Activated naive CD8-positive, alpha-beta T cell treated with anti-CD3 and anti-CD28 coated beads, Interleukin-2, amount 10 ng/mL, durations not matched to agents 7 days and 5 days (primary cell): ENCODE measurements at regions not wholly inside any gene's neighbourhood (a gene's known extent, or its start where the extent isn't known, plus 50 kb on each side); places are given as distances from the start of the nearest gene placed in this dataset.

ENCODE experiments used
- ATAC-seq: fragments of 150-1000 bp; cut with Tn5 transposase; one replicate; pipeline ENCODE4 v1.10.0; 2021; ENCODE audit warnings: low read depth, moderate library complexity
- POLR2A ChIA-PET: fragments of 350-600 bp; sonication (Branson Sonifier 250); formaldehyde crosslinking; loops from one replicate; lab custom pipeline; 2021; ENCODE audit warnings: antibody characterized with exemption; lab: Charles Lee
- DNase-seq: peaks from one replicate; pipeline ENCODE4 v3.0.0; 2021
- H3K27ac Mint-ChIP-seq: one replicate; pipeline ENCODE4 v1.8.0; 2022; ENCODE audit warnings: mild to moderate bottlenecking, mixed read lengths
- H3K27me3 Mint-ChIP-seq: one replicate; pipeline ENCODE4 v1.8.0; 2022; ENCODE audit warnings: mild to moderate bottlenecking, moderate library complexity, mixed read lengths
- H3K36me3 Mint-ChIP-seq: one replicate; pipeline ENCODE4 v1.8.0; 2021; ENCODE audit warnings: mild to moderate bottlenecking, mixed read lengths
- H3K4me1 Mint-ChIP-seq: one replicate; pipeline ENCODE4 v1.8.0; 2021; ENCODE audit warnings: mixed read lengths
- H3K4me3 Mint-ChIP-seq: one replicate; pipeline ENCODE4 v1.8.0; 2022; ENCODE audit warnings: mild to moderate bottlenecking, moderate library complexity, mixed read lengths
- H3K9me3 Mint-ChIP-seq: one replicate; pipeline ENCODE4 v1.8.0; 2021; ENCODE audit warnings: mixed read lengths

- Mint-ChIP-seq H3K9me3 (no peaks in the 10 kb centered on the region), H3K27me3 (no peaks in the 10 kb centered on the region), H3K4me1 (peaks cover 3% of the 10 kb centered on the region), H3K4me3 (no peak overlapping the region), H3K27ac (no peak overlapping the region), H3K36me3 (no peaks in the 10 kb centered on the region)
- no peak for ATAC-seq
- no peak for DNase-seq
- POLR2A ChIA-PET: no interaction called here
Observed at GRCh38 chr2:183490914-183491313, 366.7 kb downstream of the NUP35 start.

- ATAC-seq (no peak), DNase-seq (no peak)
- Mint-ChIP-seq H3K27me3 (no peaks in the 10 kb centered on the region), H3K4me1 (peaks cover 3% of the 10 kb centered on the region), H3K9me3 (no peaks in the 10 kb centered on the region), H3K27ac (no peak overlapping the region), H3K36me3 (no peaks in the 10 kb centered on the region), H3K4me3 (no peak overlapping the region)
- POLR2A ChIA-PET: no interaction called here
Observed at GRCh38 chr2:183493040-183493439, 368.8 kb downstream of the NUP35 start.

DNA sequence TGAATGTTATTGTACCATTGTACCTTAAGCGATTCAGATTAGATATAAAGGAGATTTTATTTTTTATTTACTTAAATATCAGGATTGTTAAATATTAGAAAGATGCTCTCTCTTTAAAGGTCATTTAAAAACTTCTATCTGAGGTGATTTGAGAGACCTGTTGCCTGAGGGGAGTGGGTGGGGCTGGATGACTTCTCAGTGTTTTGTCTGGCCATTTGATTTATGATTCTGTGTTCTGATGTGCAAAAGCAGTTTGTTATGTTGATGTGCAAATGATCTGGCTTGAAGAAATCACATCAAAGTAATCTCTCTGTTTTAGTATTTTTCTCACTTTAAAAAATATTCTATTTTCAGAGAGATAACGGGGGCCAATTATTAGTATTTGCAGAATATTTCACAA is 370.8 kb downstream of the NUP35 start:
- peaks cover 3% of the 10 kb centered on the region for H3K4me1 Mint-ChIP-seq
- H3K27me3 Mint-ChIP-seq: no peaks in the 10 kb centered on the region
- POLR2A ChIA-PET: no interaction called here
- H3K4me3 Mint-ChIP-seq: no peak overlapping the region
- H3K27ac Mint-ChIP-seq: no peak overlapping the region
- DNase-seq (no peak), ATAC-seq (no peak)
- no peaks in the 10 kb centered on the region for H3K36me3 Mint-ChIP-seq
- H3K9me3 Mint-ChIP-seq: no peaks in the 10 kb centered on the region

DNA sequence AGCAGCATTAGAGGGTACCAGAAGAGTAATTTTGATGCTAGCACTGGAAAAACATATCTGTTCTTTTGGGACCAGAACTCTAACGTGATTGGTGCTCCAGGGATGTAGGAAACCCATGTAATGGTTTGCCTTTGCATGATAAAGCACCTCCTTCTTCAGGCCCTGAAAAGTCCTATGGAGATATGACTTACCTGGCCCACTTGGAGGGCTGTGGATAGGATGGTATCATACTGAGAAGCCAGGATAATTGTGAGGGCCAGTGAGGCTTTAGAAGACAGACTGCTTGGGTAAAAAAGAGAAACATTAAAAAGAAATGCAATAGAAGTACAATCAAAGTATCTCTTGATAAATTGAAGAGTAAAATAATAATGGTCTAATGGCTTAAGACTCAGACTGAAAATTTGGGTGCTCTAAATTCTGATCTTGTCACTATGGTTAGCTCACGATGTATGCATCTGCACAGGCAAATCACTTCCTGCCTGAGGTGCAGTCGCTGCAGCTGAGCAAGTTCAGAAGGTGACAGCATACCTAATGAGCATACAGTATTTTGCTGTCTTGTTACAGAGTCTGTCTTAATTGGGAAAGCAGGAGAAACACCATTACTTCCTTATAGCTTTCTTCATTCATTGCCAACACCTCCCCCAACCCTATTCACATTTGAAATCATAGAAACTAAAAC is 371.5 kb downstream of the NUP35 start:
- POLR2A ChIA-PET: no interaction called here
- peak; percentile 54 for ATAC-seq
- no peaks in the 10 kb centered on the region for H3K27me3 Mint-ChIP-seq
- no peaks in the 10 kb centered on the region for H3K9me3 Mint-ChIP-seq
- H3K27ac Mint-ChIP-seq: no peak overlapping the region
- H3K4me1 Mint-ChIP-seq: peaks cover 3% of the 10 kb centered on the region
- H3K4me3 Mint-ChIP-seq: no peak overlapping the region
- H3K36me3 Mint-ChIP-seq: no peaks in the 10 kb centered on the region
- no peak for DNase-seq

DNA sequence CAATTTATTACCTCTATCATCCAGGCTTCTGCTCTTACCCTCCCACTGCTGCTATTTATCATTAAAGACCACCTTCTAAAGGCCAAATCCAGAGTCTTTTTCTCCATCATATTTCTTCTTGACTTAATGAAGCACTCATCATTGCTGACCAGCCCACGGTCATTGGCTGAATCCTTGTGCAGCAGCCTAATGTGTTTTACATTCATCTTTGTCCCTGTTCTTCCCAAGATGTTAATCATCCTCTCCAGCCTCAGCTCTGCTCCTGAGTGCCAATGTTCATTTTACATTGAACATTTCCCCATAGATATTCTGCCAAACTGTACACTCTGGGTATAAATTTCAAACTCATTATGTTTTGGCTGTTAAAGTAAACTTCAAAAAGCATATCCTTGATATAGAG is 373.6 kb downstream of the NUP35 start:
- no peaks in the 10 kb centered on the region for H3K36me3 Mint-ChIP-seq
- no peak overlapping the region for H3K27ac Mint-ChIP-seq
- ATAC-seq (no peak), DNase-seq (no peak)
- POLR2A ChIA-PET: no interaction called here
- no peaks in the 10 kb centered on the region for H3K27me3 Mint-ChIP-seq
- no peak overlapping the region for H3K4me3 Mint-ChIP-seq
- H3K9me3 Mint-ChIP-seq: peaks cover 5% of the 10 kb centered on the region
- H3K4me1 Mint-ChIP-seq: peaks cover 3% of the 10 kb centered on the region

GRCh38 chr2:183505911-183506310 is 381.7 kb downstream of the NUP35 start:
- no peak overlapping the region for H3K4me3 Mint-ChIP-seq
- H3K36me3 Mint-ChIP-seq: no peaks in the 10 kb centered on the region
- peaks cover 12% of the 10 kb centered on the region for H3K9me3 Mint-ChIP-seq
- DNase-seq (no peak), ATAC-seq (no peak)
- H3K27me3 Mint-ChIP-seq: no peaks in the 10 kb centered on the region
- POLR2A ChIA-PET: no interaction called here
- H3K27ac Mint-ChIP-seq: no peak overlapping the region
- H3K4me1 Mint-ChIP-seq: no peaks in the 10 kb centered on the region

- POLR2A ChIA-PET: no interaction called here
- H3K9me3 Mint-ChIP-seq: peaks cover 8% of the 10 kb centered on the region
- no peaks in the 10 kb centered on the region for H3K4me1 Mint-ChIP-seq
- no peak for DNase-seq
- no peak overlapping the region for H3K27ac Mint-ChIP-seq
- no peaks in the 10 kb centered on the region for H3K27me3 Mint-ChIP-seq
- no peak for ATAC-seq
- H3K4me3 Mint-ChIP-seq: no peak overlapping the region
- H3K36me3 Mint-ChIP-seq: no peaks in the 10 kb centered on the region
Observed at GRCh38 chr2:183511154-183511553, 386.9 kb downstream of the NUP35 start.

GRCh38 chr2:183519371-183520056 is 395.3 kb downstream of the NUP35 start:
- H3K4me3 Mint-ChIP-seq: no peak overlapping the region
- ATAC-seq: no peak
- H3K27me3 Mint-ChIP-seq: no peaks in the 10 kb centered on the region
- DNase-seq: no peak
- H3K4me1 Mint-ChIP-seq: no peaks in the 10 kb centered on the region
- H3K9me3 Mint-ChIP-seq: no peaks in the 10 kb centered on the region
- H3K36me3 Mint-ChIP-seq: no peaks in the 10 kb centered on the region
- POLR2A ChIA-PET: no interaction called here
- H3K27ac Mint-ChIP-seq: no peak overlapping the region

DNA sequence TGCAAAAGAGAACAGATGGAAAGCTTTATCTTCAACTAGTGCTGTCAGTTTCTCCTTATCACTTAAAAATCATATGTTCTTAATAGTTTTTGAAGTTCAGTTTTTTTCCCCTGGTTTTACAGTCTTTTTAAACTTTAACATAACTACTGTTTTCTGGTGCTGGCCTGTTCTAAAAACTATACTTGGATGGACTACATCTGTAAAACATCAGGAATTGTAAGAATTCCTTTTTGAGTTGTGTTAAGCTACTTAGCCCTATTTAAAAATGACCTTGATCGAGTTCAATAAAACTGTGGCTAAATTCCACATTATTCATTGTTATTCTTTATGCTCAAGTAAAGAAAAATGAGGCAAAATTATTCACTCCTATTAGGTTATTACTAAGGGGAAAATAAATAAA is 397.7 kb downstream of the NUP35 start:
- DNase-seq (no peak), ATAC-seq (no peak)
- Mint-ChIP-seq H3K27me3 (no peaks in the 10 kb centered on the region), H3K4me3 (no peak overlapping the region), H3K27ac (no peak overlapping the region), H3K36me3 (no peaks in the 10 kb centered on the region), H3K4me1 (no peaks in the 10 kb centered on the region), H3K9me3 (no peaks in the 10 kb centered on the region)
- POLR2A ChIA-PET: no interaction called here

DNA sequence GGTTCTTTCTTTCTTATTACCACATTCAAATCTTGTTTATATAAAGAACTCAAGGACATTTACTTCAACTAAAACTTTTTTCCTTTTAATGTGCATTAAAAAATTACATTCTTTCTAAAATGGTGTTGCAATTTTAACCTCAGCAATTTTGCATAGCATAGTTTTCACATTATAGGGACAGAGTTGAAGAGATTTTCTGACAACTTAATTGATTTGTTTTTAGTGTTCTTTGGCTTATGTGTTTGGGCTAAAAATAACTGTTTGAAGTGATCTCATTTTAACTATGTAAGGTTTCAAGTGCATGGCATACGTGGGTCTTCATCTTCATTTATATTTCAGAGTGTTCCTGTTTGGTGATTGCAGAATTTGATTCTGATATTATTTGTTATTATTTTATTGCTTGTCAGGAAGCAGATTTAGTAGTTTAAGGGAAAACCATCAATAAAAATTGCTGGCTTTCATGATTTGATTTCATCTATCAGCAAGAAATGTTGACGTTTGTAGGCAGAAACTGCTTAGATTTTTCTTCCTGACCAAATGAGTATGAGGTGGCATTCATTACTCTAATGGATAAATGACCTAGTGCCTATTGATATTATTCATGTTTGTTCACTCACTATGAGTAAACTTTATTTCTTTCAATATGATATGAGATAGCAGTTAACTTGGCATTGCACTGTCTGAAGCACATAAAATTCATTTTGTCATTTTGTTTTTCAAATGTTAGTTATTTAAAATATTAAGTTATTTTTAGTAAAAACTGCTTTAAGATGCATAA is 398.4 kb downstream of the NUP35 start:
- H3K4me3 Mint-ChIP-seq: no peak overlapping the region
- no peaks in the 10 kb centered on the region for H3K9me3 Mint-ChIP-seq
- H3K27ac Mint-ChIP-seq: no peak overlapping the region
- DNase-seq (no peak), ATAC-seq (no peak)
- POLR2A ChIA-PET: no interaction called here
- H3K27me3 Mint-ChIP-seq: no peaks in the 10 kb centered on the region
- H3K4me1 Mint-ChIP-seq: no peaks in the 10 kb centered on the region
- H3K36me3 Mint-ChIP-seq: no peaks in the 10 kb centered on the region

GRCh38 chr2:183530333-183530901 is 406.2 kb downstream of the NUP35 start:
- no peak overlapping the region for H3K27ac Mint-ChIP-seq
- no peak for ATAC-seq
- no peaks in the 10 kb centered on the region for H3K27me3 Mint-ChIP-seq
- no peak for DNase-seq
- no peaks in the 10 kb centered on the region for H3K36me3 Mint-ChIP-seq
- POLR2A ChIA-PET: no interaction called here
- H3K4me3 Mint-ChIP-seq: no peak overlapping the region
- H3K4me1 Mint-ChIP-seq: no peaks in the 10 kb centered on the region
- H3K9me3 Mint-ChIP-seq: no peaks in the 10 kb centered on the region

DNA sequence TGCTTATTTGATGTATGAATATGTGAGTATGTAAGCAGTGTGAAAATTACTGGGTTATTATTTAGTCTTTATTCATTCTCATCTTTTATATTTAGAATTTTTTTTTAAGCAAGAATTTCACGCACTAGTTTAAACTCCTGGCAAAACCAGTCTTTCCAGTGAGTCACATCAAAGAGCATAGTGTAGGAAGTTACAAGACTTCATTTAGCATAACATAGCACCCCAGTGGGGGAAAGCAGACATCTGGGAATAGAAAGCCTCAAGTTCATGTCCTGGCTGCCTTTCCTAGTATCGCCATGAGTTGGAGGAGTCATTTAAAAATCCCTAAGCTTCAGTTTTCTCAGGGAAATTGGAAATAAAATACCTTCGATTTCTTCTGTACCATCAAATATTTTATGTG is 408.3 kb downstream of the NUP35 start:
- Mint-ChIP-seq H3K4me1 (no peaks in the 10 kb centered on the region), H3K27ac (no peak overlapping the region), H3K36me3 (no peaks in the 10 kb centered on the region), H3K4me3 (no peak overlapping the region), H3K9me3 (no peaks in the 10 kb centered on the region), H3K27me3 (no peaks in the 10 kb centered on the region)
- POLR2A ChIA-PET: no interaction called here
- no peak for DNase-seq
- ATAC-seq: no peak

DNA sequence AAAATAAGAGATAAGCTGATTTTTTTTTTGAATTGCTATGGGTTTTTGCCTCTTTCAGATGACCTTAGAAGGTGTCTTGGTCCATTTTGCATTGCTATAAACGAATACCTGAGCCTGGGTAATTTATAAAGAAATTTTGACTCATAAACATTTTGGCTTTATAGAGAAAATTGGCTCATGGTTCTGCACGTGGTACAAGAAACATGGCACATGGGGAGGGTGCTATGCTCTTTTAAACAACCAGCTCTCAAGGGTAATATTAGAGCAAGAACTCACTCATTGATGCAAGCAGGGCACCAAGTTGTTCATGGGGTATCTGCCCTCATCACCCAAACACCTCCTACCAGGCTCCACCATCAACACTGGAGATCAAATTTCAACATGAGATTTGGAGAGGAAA is 408.8 kb downstream of the NUP35 start:
- POLR2A ChIA-PET: no interaction called here
- no peak for DNase-seq
- Mint-ChIP-seq H3K27me3 (no peaks in the 10 kb centered on the region), H3K4me1 (no peaks in the 10 kb centered on the region), H3K9me3 (no peaks in the 10 kb centered on the region), H3K27ac (no peak overlapping the region), H3K4me3 (no peak overlapping the region), H3K36me3 (no peaks in the 10 kb centered on the region)
- ATAC-seq: no peak

DNA sequence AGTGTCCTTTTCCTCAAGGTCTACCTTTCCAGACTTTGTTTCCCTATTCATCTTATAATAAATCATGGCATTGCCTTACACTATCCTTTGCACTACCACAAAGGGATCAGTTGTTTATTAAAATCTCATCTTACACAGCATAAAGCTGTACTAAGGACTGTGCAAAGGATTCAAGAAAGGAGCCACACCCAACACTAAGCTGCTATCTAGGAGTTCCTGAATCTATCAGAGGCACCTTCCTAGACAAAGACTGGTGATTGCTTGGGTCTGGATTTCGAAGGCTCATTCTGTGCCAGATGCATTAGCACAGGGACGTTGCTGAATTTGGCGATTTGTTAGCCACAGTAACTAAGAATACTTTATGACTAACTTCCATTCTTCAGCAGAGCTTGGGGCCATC is 412.0 kb downstream of the NUP35 start:
- Mint-ChIP-seq H3K27me3 (no peaks in the 10 kb centered on the region), H3K27ac (no peak overlapping the region), H3K4me1 (no peaks in the 10 kb centered on the region), H3K36me3 (no peaks in the 10 kb centered on the region), H3K4me3 (no peak overlapping the region), H3K9me3 (no peaks in the 10 kb centered on the region)
- DNase-seq (no peak), ATAC-seq (no peak)
- POLR2A ChIA-PET: no interaction called here
